Frontal cortex (tissue), 4 donors: ENCODE measurements at regions not wholly inside any gene's neighbourhood (a gene's known extent, or its start where the extent isn't known, plus 50 kb on each side); places are given as distances from the start of the nearest gene placed in this dataset. TPM values are rescaled to one million over a fixed set of nuclear protein-coding genes. Genes with fewer than 3 reads are reported as not detected.

Source experiments
- DNase-seq, 2 donors: peaks; one replicate each; pipeline ENCODE4 v3.0.0; 2012; ENCODE audit warnings: low spot score in 2 of 2
- FAIRE-seq: peaks from 2 replicates; lab custom pipeline; 2012; peaks lifted over from hg19 to GRCh38; lab: Jason Lieb, UNC
- small RNA-seq: library from RNA; depleted of rRNA; stranded (forward); fragments of <200 nt; gene quantifications from one replicate; pipeline ENCODE3, GENCODE V24; 2014
- donor health status: control.
- donor health status: control.
- donor health status: control.

DNA sequence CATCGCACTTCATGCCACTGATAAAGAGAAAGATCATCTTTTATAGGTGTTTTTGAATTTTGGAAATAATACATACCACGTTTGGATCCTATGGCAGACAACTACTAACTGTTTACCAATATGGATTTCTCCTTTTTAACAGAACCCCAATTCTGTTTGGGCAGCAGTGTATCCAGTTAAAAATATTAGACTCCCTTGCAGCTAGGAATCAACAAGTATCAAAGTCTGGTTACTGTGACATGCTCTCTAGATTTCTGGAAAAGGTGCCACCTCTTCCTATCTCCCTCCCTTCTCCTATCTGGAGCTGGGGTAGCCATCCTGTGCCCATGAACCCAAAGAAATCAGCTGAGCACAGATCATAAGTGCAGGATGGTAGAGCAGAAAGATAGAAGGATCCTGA lies 54.1 kb upstream of the DTNBP1 start:
- DNase-seq (no peak), FAIRE-seq (no peak)

GRCh38 chr6:15715851-15716250 lies 53.0 kb upstream of the DTNBP1 start:
- DNase-seq (no peak), FAIRE-seq (no peak)

DNA sequence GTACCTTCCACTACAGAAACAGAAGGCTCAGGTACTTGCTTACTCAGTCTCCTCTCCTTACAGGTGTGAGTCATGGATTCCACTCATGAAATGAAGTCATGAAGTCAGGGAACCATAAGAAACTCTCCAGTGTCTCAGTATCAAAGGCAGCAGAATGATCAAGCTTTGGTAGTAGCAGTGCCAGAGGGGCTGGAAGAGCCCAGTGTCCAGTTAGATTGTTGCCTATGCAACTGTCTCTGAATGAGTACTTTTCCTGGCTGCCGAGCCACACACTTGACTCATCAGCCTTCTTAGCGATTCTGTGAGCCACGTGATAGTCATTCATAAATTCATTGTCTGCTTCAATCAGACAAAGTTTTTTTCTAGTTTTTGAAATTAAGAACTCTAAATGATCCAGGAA lies 52.2 kb upstream of the DTNBP1 start:
- DNase-seq (no peak), FAIRE-seq (no peak)

GRCh38 chr6:15714658-15715057 lies 51.8 kb upstream of the DTNBP1 start:
- DNase-seq (no peak), FAIRE-seq (no peak)

DNA sequence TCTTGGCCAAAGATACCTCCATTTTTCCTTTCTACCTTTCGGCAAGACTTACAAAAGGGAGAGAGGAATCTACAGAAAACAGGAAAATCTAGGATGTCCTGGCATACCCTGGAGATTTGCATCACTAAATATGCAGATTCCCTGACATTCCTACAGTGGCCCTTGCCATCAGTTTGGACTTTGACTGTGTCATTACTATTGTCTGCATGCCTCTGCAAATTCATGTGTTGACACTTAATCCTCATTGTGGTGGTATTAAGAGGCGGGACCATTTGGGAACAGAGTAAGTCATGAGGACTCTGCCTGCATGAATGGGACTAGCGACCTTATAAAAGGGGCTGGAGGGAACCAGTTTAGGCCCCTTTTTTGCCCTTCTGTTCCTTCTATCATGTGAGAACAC lies 50.5 kb upstream of the DTNBP1 start:
- DNase-seq: no peak
- FAIRE-seq: no peak

- DNase-seq (no peak), FAIRE-seq (no peak)
These were observed 50.0 kb upstream of the DTNBP1 start for GRCh38 chr6:15712797-15713196.

Small RNAs in the stretch of these regions (small RNA-seq; reads per million reads assigned to genes)
- gene AL365265.1: not detected
